Esophagus muscularis mucosa (tissue), 4 donors: ENCODE measurements at regions not wholly inside any gene's neighbourhood (a gene's known extent, or its start where the extent isn't known, plus 50 kb on each side); places are given as distances from the start of the nearest gene placed in this dataset.

Experiments used
- DNase-seq: peaks from one replicate; pipeline ENCODE4 v3.0.0-alpha.2; 2017; ENCODE audit errors: extremely low spot score
- H3K27ac ChIP-seq, 4 donors: fragments of 200-600 bp; sonication (generic); replicated peaks in 1 of 4; 1 replicate in 3 of 4; 2 replicates in 1 of 4; pipeline ENCODE4 v1.5.1; 2016 to 2019; ENCODE audit warnings: mild to moderate bottlenecking in 1 of 4
- H3K27me3 ChIP-seq, 4 donors: fragments of 200-600 bp; sonication (generic); one replicate each; pipeline versions ENCODE4 v1.5.1 to v1.6.0; 2016 to 2019
- H3K36me3 ChIP-seq, 4 donors: fragments of 200-600 bp; sonication (generic); one replicate each; pipeline ENCODE4 v1.5.1; 2016 to 2019
- H3K4me1 ChIP-seq, 4 donors: fragments of 200-600 bp; sonication (generic); one replicate each; pipeline ENCODE4 v1.5.1; 2016 to 2019
- H3K4me3 ChIP-seq, 4 donors: fragments of 200-600 bp; sonication (generic); 1 replicate in 2 of 4; 2 replicates in 2 of 4; pipeline ENCODE4 v1.5.1; 2016 to 2019; ENCODE audit warnings: mild to moderate bottlenecking in 4 of 4, moderate library complexity in 1 of 4
- H3K9me3 ChIP-seq, 4 donors: fragments of 200-600 bp; sonication (generic); 1 replicate in 3 of 4; 2 replicates in 1 of 4; pipeline ENCODE4 v1.5.1; 2016 to 2019
- CTCF ChIP-seq, 3 experiments: fragments of 200-600 bp in 2 of 3; fragments of 450-650 bp in 1 of 3; sonication (generic) in 2 of 3; IDR thresholded peaks; one replicate each; pipeline ENCODE4 v1.5.1; 2017 to 2019; ENCODE audit warnings: antibody characterized with exemption in 3 of 3, mild to moderate bottlenecking in 2 of 3, moderate library complexity in 1 of 3
- EP300 ChIP-seq: sonication (generic); formaldehyde crosslinking; IDR thresholded peaks from one replicate; pipeline ENCODE4 v1.6.1; 2017; ENCODE audit warnings: antibody characterized with exemption
- POLR2A ChIP-seq: fragments of 450-650 bp; IDR thresholded peaks from one replicate; pipeline ENCODE4 v1.6.1; 2017; ENCODE audit warnings: antibody characterized with exemption, moderate library complexity, mild to moderate bottlenecking, low read depth
- POLR2AphosphoS5 ChIP-seq, 2 donors: sonication (generic); formaldehyde crosslinking; IDR thresholded peaks; one replicate each; pipeline ENCODE4 v1.6.1; 2017; ENCODE audit warnings: antibody characterized with exemption in 2 of 2
- WGBS: methylation state at CpG from one replicate; pipeline ENCODE4 v1.1.5; 2018; 5-methylcytosine and 5-hydroxymethylcytosine counted together
- intact Hi-C: fragments of 100-400 bp; cut with DNase I; formaldehyde crosslinking; loops from one replicate; pipeline ENCODE4 v1.15.1; 2023

GRCh38 chr12:87141091-87141490 lies 884.9 kb upstream of the MGAT4C start:
- intact Hi-C loops = no loop called here

GRCh38 chr12:87140262-87140661 lies 884.1 kb upstream of the MGAT4C start:
- H3K27ac ChIP-seq = no peak overlapping the region
- 84% methylated on average over 1 of the region's 1 CpG for WGBS
- no peaks in the 10 kb centered on the region for H3K9me3 ChIP-seq
- no peaks in the 10 kb centered on the region for H3K36me3 ChIP-seq
- intact Hi-C loops = no loop called here
- DNase-seq = no peak
- H3K4me1 ChIP-seq = peaks cover 0 to 4% (median 0%) of the 10 kb centered on the region in 4 donors
- H3K4me3 ChIP-seq = no peak overlapping the region
- H3K27me3 ChIP-seq = no peaks in the 10 kb centered on the region
- TF ChIP-seq POLR2A = no peak
- TF ChIP-seq EP300 = no peak
- no peak for TF ChIP-seq CTCF (IDR thresholded peaks at IDR 0.05)
- TF ChIP-seq POLR2AphosphoS5 (IDR thresholded peaks at IDR 0.05) = no peak

More at GRCh38 chr12:87141091-87141490, 884.9 kb upstream of the MGAT4C start:
- Histone ChIP-seq H3K27me3 (no peaks in the 10 kb centered on the region), H3K36me3 (no peaks in the 10 kb centered on the region), H3K27ac (no peak overlapping the region), H3K4me3 (no peak overlapping the region), H3K9me3 (no peaks in the 10 kb centered on the region), H3K4me1 (peaks cover 0 to 4% (median 0%) of the 10 kb centered on the region in 4 donors)
- DNase-seq = no peak
- TF ChIP-seq EP300 (no peak), POLR2A (no peak)

GRCh38 chr12:87137220-87137619 lies 881.0 kb upstream of the MGAT4C start:
- Histone ChIP-seq H3K36me3 (no peaks in the 10 kb centered on the region), H3K27me3 (no peaks in the 10 kb centered on the region), H3K4me1 (peaks cover 0 to 4% (median 0%) of the 10 kb centered on the region in 4 donors), H3K4me3 (no peak overlapping the region), H3K9me3 (no peaks in the 10 kb centered on the region), H3K27ac (no peak overlapping the region)
- intact Hi-C loops = no loop called here
- DNase-seq = no peak
- no peak for TF ChIP-seq EP300
- TF ChIP-seq POLR2AphosphoS5 (IDR thresholded peaks at IDR 0.05) = no peak
- no peak for TF ChIP-seq CTCF (IDR thresholded peaks at IDR 0.05)
- no peak for TF ChIP-seq POLR2A

GRCh38 chr12:87136330-87136976 lies 880.3 kb upstream of the MGAT4C start:
- Histone ChIP-seq H3K27ac (no peak overlapping the region), H3K9me3 (no peaks in the 10 kb centered on the region), H3K4me3 (no peak overlapping the region), H3K27me3 (no peaks in the 10 kb centered on the region), H3K36me3 (no peaks in the 10 kb centered on the region), H3K4me1 (peaks cover 0 to 4% (median 0%) of the 10 kb centered on the region in 4 donors)
- 43% methylated on average over 2 of the region's 2 CpGs for WGBS
- DNase-seq = no peak
- intact Hi-C loops = no loop called here
- TF ChIP-seq EP300 (no peak), POLR2AphosphoS5 (IDR thresholded peaks at IDR 0.05) (no peak), POLR2A (no peak), CTCF (IDR thresholded peaks at IDR 0.05) (no peak)

GRCh38 chr12:87127272-87127671 lies 871.1 kb upstream of the MGAT4C start:
- DNase-seq = no peak
- Histone ChIP-seq H3K36me3 (no peaks in the 10 kb centered on the region), H3K27me3 (no peaks in the 10 kb centered on the region), H3K4me3 (no peak overlapping the region), H3K4me1 (no peaks in the 10 kb centered on the region), H3K27ac (no peak overlapping the region), H3K9me3 (no peaks in the 10 kb centered on the region)
- intact Hi-C loops = no loop called here
- TF ChIP-seq POLR2A (no peak), POLR2AphosphoS5 (IDR thresholded peaks at IDR 0.05) (no peak), CTCF (IDR thresholded peaks at IDR 0.05) (no peak), EP300 (no peak)
